Esophagus squamous epithelium (tissue), 4 donors: ENCODE measurements at regions not wholly inside any gene's neighbourhood (a gene's known extent, or its start where the extent isn't known, plus 50 kb on each side); places are given as distances from the start of the nearest gene placed in this dataset.

Source experiments
- CTCF ChIP-seq, 6 experiments: fragments of 450-650 bp in 4 of 6; fragments of 200-600 bp in 2 of 6; sonication (generic) in 2 of 6; IDR thresholded peaks; one replicate each; pipeline ENCODE4 v1.5.1; 2016 to 2019; ENCODE audit warnings: antibody characterized with exemption in 6 of 6, mild to moderate bottlenecking in 4 of 6, moderate library complexity in 4 of 6
- POLR2A ChIP-seq, 4 donors: fragments of 450-650 bp; IDR thresholded peaks; one replicate each; pipeline ENCODE4 v1.6.1; 2017; ENCODE audit warnings: antibody characterized with exemption in 4 of 4, mild to moderate bottlenecking in 4 of 4, moderate library complexity in 3 of 4

- TF ChIP-seq CTCF (IDR thresholded peaks at IDR 0.05) (no peak), POLR2A (IDR thresholded peaks at IDR 0.05) (no peak)
Measured at GRCh38 chr5:86039351-86039750, 578.4 kb upstream of the COX7C start.
